ENCODE measurements at regions not wholly inside any gene's neighbourhood (a gene's known extent, or its start where the extent isn't known, plus 50 kb on each side); places are given as distances from the start of the nearest gene placed in this dataset.
"Not testable (repeated sequence)": the region's sequence is repeated elsewhere in the genome, so short reads cannot be mapped to it uniquely, and the experiment has no call there.

DNA sequence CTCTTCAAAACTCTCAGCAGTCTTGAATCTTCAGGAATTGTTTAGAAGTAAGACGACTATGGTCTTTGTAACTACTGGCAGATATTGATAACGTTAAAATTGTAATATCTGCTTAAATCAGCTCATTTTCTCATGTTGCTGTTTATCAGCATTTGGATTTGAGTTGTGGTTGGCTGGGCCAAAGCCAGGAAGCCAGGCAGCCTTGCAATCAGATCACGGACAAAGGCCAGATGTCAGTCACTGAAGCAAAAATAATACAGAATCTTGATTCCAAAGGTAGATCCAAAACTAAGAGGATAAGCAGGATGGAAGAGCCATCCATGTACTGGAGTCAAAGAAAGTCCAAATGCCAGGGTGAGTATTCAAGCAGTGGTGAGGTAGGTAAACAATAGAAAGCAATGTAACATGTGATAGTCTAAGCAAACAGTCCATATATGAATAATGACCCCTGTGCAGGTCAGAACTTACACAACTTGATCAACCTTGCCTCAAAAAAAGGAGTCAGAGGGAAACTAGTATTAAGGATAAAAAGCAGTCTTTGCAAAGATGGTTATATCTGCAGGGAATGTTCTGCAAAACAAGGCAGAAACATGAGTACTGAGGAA lies 95.8 kb upstream of the RAP1B start:
- no peak for DNase-seq

- no peak for DNase-seq
Measured at GRCh38 chr12:68515793-68516192, 94.9 kb upstream of the RAP1B start.

DNA sequence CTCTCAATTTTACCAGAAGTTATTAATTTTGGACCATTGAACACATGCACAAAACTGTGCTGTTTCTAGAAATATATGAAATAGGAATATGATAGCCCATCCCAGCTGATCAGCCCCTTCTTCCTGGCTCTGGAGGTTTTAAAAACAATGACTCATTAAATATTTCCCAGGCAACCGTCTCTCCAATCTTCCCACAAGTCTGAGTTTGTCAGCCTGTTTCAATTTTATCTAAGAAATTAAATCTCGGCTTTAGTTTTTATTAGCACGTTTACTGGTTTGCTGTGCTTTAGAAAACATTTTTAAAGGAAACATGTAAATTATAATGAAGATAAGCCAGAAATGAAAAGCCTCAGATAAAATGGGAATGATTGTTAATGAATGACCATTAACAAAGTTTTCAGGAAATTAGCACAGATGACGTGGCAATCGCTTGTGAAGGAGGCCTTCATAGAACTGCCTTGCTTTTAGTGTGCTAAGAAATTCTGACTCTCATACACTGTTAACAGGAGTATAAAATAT lies 89.3 kb upstream of the RAP1B start:
- no peak for DNase-seq

DNA sequence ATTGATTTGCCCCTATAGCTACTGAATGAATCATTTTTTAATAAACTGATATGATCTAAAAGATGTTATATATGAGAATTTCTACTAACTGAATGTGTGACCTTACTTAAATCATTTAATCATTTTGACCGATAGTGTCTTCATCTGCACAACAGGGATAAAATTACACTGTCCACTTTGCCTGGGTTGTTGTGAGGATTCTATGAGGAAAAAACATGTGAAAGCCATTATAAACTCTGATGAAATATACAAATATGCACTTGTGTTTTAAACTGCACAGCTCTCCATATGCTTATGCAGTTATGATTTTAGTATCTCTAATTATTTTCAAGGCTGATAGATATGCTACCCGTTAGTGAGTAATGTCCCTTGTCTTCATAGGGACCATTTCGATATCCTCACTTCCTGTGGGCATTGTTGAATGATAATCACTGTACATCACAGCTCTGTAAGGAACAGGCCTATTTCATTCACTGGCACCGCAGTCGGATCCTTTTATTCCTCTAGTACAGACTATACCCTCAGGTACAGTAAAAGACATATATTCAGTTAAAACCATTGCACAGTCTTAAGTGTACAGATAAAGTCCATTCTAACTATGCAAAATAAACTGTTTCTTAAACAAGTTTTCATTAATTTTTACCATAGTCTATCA lies 88.7 kb upstream of the RAP1B start:
- no peak for DNase-seq

DNA sequence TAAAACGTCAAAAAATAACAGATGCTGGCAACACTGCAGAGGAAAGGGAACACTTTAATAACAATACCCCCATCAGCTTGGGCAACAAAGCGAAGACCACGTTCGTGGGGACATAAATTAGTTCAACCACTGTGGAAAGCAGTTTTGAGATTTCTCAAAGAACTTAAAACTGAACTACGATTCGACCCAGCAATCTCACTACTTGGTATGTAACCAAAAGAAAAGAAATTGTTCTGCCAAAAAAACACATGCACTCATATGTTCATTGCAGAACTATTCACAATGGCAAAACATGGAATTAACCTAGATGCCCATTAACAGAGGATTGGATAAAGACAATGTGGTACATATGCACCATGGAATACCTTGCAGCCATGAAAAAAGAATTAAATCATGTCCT lies 81.2 kb upstream of the RAP1B start:
- no peak for DNase-seq

DNA sequence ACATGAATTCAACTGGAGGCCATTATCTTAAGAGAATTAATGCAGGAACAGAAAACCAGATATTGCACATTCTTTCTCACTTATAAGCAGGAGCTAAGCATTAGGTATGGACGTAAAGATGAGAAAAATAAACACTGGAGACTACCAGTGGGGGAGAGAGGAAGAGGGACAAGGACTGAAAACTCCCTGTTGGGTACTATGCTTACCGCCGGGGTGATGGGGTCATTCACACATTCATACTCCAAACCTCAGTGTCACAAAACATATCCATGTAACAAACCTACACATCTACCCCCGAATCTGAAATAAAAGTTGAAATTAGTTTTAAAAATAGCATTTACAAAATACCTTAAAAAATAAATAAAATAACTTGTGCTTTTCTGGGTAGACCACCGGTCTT lies 80.8 kb upstream of the RAP1B start:
- no peak for DNase-seq

GRCh38 chr12:68530299-68530698 lies 80.4 kb upstream of the RAP1B start:
- DNase-seq, result no peak

- no peak for DNase-seq
Measured at GRCh38 chr12:68530965-68531364, 79.7 kb upstream of the RAP1B start.

DNA sequence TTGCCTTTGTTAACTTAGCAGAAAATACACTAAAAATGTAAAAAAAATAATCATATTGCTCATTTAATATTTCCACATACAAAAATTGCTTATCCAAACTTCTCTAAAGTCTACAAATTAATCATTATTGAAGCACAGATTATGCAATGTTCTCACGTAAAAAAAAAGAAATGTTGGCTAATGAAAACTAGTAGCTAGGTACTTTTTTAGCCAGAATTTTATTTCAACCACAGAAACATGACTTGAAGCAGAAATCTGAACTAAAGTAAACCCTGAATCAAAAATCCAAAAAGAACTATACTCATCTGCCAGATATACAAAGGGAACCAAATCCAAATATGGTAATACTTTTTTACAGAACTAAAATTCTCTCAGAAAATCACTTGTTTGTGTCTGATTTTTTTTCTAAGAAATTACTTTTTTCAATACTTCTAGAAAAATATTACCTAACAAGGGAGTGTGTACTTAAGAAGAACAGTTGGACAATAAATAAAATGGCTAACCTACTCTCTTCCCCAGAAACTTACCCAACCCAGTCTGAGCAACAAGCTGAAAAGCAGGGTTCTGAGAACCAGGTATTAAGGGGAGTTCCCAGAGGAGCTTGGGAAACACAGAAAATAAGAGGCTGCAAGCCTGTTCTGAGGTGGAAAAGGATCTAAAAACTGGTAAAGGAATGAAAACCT lies 78.4 kb upstream of the RAP1B start:
- DNase-seq, result no peak

DNA sequence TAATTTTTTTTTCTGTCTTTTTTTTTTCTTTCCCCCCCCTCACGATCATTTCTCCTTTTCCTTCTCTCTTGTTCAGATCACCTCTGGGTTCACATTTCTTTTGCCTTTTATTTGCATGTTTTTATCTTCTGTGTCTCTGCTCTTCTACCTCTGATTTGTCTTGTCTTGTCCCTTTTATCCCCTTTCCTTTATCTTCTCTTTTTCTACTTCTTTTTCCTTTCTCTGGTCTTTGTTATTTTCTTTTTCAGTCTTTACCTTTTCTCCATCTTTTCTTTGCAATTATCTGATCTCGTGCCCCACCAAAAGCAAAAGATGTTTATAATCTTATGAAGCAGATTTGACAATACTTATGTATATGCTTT lies 77.8 kb upstream of the RAP1B start:
- DNase-seq, result no peak

DNA sequence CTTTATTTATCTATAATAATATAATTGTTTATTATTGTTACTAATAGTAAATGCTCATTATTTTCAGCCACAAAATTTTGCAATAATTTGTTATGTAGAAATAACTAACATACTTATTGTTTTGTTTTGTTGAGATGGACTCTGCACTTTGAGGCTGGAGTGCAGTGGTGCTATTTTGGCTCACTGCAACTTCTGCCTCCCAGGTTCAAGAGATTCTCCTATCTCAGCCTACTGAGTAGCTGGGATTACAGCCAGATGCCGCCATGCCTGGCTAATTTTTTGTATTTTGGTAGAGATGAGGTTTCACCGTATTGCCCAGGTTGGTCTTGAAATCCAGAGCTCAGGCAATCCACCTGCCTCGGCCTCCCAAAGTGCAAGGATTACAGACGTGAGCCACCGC lies 76.6 kb upstream of the RAP1B start:
- no peak for DNase-seq

DNA sequence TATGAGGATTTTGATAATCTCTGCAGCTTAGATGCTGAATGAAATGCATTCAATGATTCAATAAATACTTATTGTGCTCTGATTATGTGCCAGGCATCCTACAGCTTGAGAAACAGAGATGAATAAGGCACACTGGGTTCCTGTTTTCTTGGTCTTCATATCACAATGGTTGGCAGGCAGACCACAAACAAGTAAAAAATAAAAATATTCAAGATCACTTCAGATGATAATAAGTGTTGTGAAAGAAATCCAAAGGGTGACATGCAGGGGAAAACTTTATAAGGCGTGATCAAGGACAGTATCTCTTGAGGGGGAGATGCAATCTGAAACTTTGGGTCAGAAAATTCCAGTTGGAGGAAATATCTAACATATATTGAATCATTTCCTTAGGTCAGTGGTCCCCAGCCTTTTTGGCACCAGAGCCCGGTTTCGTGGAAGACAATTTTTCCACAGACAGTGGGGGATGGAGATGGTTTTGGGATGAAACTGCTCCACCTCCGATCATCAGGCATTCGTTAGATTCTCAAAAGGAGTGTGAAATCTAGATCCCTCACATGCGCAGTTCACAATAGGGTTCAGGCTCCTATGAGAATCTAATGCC lies 73.7 kb upstream of the RAP1B start:
- DNase-seq, result no peak

- DNase-seq, result no peak
Measured at GRCh38 chr12:68537571-68537970, 73.1 kb upstream of the RAP1B start.

- DNase-seq, result no peak
Measured at GRCh38 chr12:68538726-68539614, 71.7 kb upstream of the RAP1B start.

DNA sequence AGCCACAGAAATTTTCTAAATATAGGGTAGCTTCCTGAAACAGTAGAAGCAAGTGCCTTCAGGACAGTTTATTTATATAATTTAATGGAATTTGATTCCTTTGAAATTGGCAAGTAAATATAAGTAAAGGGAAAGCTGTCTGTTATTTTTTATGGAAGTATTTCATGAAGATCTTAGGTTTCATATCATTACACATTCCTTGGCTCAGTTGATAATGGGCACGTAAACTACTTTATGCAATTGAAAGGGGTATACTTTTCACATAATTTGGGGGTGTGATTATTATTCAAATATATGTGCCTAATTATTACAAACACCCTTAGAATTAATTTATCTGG lies 71.1 kb upstream of the RAP1B start:
- DNase-seq, result no peak

GRCh38 chr12:68540768-68541167 lies 69.9 kb upstream of the RAP1B start:
- not testable (repeated sequence) for DNase-seq

DNA sequence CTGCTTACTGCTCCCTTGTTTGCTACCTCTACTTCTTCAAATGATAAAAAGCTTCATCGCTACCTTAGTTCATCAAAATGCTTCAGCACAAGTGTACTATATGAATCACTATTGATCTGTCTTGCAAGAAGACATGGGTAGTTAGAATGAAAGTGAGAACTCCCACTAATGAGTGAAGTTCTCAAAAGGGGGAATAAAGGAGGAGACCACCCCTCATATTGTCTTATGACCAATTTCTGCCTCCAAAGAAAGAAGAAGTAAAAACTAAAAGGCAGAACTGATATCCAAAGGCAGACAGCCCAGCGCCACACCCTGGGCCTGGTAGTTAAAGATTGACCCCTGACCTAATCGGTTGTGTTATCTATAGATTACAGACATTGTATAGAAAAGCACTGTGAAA lies 63.4 kb upstream of the RAP1B start:
- DNase-seq, result not testable (repeated sequence)

DNA sequence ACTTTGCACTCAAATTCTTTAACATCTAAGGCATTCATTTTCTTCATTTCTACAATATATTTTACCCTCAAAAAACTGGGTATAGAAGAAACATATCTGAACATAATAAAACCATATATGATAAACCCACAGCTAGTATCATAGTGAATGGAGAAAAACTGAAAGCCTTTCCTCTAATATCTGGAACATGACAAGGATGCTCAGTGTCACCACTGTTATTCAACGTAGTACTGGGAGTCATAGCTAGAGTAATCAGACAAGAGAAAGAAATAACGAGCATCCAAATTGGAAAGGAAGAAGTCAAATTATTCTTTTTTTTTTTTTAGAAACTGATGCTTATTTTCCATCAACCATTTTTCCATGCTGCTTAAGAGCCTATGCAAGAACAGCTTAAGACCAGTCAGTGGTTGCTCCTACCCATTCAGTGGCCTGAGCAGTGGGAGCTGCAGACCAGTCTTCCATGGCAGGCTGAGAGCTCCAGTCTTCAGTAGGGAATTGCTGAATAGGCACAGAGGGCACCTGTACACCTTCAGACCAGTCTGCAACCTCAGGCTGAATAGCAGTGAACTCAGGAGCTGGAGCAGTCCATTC lies 58.0 kb upstream of the RAP1B start:
- not testable (repeated sequence) for DNase-seq

GRCh38 chr12:68557011-68557730 lies 53.5 kb upstream of the RAP1B start:
- no peak for DNase-seq

- no peak for DNase-seq
Measured at GRCh38 chr12:68559246-68559645, 51.5 kb upstream of the RAP1B start.

- DNase-seq, result no peak
Measured at GRCh38 chr12:68559984-68560850, 50.5 kb upstream of the RAP1B start.
